ENCODE measurements at regions not wholly inside any gene's neighbourhood (a gene's known extent, or its start where the extent isn't known, plus 50 kb on each side); places are given as distances from the start of the nearest gene placed in this dataset.

DNA sequence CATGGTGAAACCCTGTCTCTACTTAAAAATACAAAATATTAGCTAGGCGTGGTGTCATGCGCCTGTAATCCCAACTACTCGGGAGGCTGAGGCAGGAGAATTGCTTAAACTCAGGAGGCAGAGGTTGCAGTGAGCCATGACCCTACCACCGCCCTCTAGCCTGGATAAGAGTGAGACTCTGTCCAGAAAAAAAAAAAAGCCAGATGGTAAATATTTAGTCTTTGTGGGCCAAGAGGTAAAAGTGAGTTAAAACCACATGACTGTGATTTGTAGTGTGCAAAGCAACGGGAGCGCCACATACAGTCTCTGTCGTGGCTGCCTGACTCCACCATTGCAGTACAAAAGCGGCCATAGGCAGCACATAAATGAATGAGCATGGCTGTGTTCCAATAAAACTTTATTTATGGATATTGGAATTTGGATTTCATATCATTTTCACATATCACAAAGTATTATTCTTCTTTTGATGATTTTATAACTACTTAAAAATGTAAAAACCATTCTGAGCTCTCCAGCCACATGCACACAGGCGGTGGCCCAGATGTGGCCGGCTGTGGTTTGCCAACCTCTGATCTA, 51.8 kb upstream of the CASZ1 start:
- Histone ChIP-seq H3K27ac (no peak overlapping the region), H3K9ac (no peak overlapping the region), H2AFZ (no peak overlapping the region), H3K9me3 (ENCODE audit: low read depth) (no peaks in the 10 kb centered on the region), H4K20me1 (ENCODE audit: insufficient read depth) (no peaks in the 10 kb centered on the region), H3K9me2 (ENCODE audit: insufficient read depth) (no peaks in the 10 kb centered on the region), H3K4me3 (no peak overlapping the region), H3F3A (ENCODE audit: insufficient read depth) (no peaks in the 10 kb centered on the region), H3K27me3 (replicated peaks; ENCODE audit: insufficient read depth) (peaks cover 18% of the 10 kb centered on the region; the same call in 1 of the 2 replicates), H3K4me2 (ENCODE audit: unreplicated experiment) (no peak overlapping the region), H3K79me2 (ENCODE audit: insufficient read depth) (no peaks in the 10 kb centered on the region), H3K36me3 (ENCODE audit: low read depth) (no peaks in the 10 kb centered on the region), H3K4me1 (ENCODE audit: insufficient read depth) (no peaks in the 10 kb centered on the region)
- WGBS, 2 experiments (ENCODE audit: low coverage in 1 of 2, low lambda C conversion rate in 2 of 2, missing lambda C conversion rate in 2 of 2), result 82 to 85% methylated on average over 10 of the region's 10 CpGs
- TF ChIP-seq EZH2phosphoT487 (IDR thresholded peaks at IDR 0.05; ENCODE audit: insufficient read depth, low read depth), result no peak
- in situ Hi-C loops (cut with MboI), result no loop called here
- DNase-seq, result no peak

- no peak overlapping the region for H3K4me3 ChIP-seq
- no peak overlapping the region for H3K27ac ChIP-seq
- TF ChIP-seq EZH2 (IDR thresholded peaks at IDR 0.05; ENCODE audit: insufficient read depth, poor library complexity, severe bottlenecking), result no peak
- TF ChIP-seq EZH2phosphoT487 (IDR thresholded peaks at IDR 0.05; ENCODE audit: insufficient read depth, low read depth), result no peak
- H3K36me3 ChIP-seq (ENCODE audit: low read depth), result no peaks in the 10 kb centered on the region
- H2AFZ ChIP-seq, result no peak overlapping the region
- no peaks in the 10 kb centered on the region for H3F3A ChIP-seq (ENCODE audit: insufficient read depth)
- WGBS, 2 experiments (ENCODE audit: low coverage in 1 of 2, low lambda C conversion rate in 2 of 2, missing lambda C conversion rate in 2 of 2), result 63 to 66% methylated on average over 6 to 7 of the region's 7 CpGs
- H3K9me3 ChIP-seq (ENCODE audit: low read depth), result no peaks in the 10 kb centered on the region
- H3K79me2 ChIP-seq (ENCODE audit: insufficient read depth), result no peaks in the 10 kb centered on the region
- H3K4me2 ChIP-seq (ENCODE audit: unreplicated experiment), result no peak overlapping the region
- no peak overlapping the region for H3K9ac ChIP-seq
- H3K27me3 ChIP-seq (replicated peaks; ENCODE audit: insufficient read depth), result peaks cover 18% of the 10 kb centered on the region; the same call in 1 of the 2 replicates
- H3K4me1 ChIP-seq (ENCODE audit: insufficient read depth), result no peaks in the 10 kb centered on the region
- DNase-seq, result no peak
- no peaks in the 10 kb centered on the region for H4K20me1 ChIP-seq (ENCODE audit: insufficient read depth)
- in situ Hi-C loops (cut with MboI), result no loop called here
- no peaks in the 10 kb centered on the region for H3K9me2 ChIP-seq (ENCODE audit: insufficient read depth)
Observed at GRCh38 chr1:10850026-10850425, 53.6 kb upstream of the CASZ1 start.

DNA sequence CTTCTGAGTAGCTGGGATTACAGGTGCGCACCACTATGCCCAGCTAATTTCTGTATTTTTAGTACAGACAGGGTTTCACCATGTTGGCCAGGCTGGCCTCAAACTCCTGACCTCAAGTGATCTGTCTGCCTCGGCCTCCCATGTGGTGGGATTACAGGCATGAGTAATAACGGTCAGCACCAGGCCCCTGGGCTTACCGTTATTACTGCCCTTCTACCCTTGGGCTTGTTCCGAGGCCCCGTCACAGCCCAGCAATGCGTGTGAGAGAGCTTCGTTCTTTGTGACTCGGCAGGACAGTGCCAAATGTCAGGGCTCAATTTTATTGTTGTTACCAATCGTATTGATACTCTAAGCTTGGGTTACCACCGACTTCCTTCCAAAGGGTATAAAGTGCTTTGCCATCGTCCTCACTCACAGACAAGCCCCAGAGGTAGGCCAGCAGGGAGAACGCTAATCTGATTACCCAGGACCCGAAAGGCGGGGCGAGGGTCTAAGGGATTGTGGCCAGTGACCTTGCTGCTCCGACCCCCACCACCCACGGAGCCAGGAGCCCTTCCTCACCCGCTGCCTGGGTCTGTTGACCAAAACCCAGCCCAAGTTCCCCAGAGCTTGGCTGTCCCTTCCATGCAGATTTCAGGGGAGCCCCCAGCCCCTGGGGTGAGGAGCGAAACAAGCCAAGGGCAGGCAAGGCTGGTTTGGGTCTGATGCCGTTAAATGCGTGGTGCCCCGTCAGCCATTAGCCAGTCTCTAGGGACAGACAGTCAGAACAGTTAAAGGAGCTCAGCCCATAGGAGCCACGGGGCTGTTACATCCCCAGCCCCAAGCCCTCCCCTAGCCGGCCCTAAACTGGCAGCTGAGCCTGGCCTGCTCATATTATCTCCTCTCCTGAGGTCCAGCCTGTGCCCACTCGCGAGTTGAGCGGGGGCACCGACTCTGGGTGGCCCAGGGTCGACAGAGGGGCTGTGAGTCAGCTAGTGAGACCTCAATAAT, 54.9 kb upstream of the CASZ1 start:
- in situ Hi-C loops (cut with MboI), result no loop called here
- no peak for TF ChIP-seq EZH2 (IDR thresholded peaks at IDR 0.05; ENCODE audit: insufficient read depth, poor library complexity, severe bottlenecking)
- TF ChIP-seq EZH2phosphoT487 (IDR thresholded peaks at IDR 0.05; ENCODE audit: insufficient read depth, low read depth), result no peak

GRCh38 chr1:10852018-10852417, 55.6 kb upstream of the CASZ1 start:
- H3K9me2 ChIP-seq (ENCODE audit: insufficient read depth), result no peaks in the 10 kb centered on the region
- TF ChIP-seq EZH2phosphoT487 (IDR thresholded peaks at IDR 0.05; ENCODE audit: insufficient read depth, low read depth) (no peak), EZH2 (IDR thresholded peaks at IDR 0.05; ENCODE audit: insufficient read depth, poor library complexity, severe bottlenecking) (no peak)
- H3K9me3 ChIP-seq (ENCODE audit: low read depth), result no peaks in the 10 kb centered on the region
- H3K4me2 ChIP-seq (ENCODE audit: unreplicated experiment), result no peak overlapping the region
- H3K27me3 ChIP-seq (replicated peaks; ENCODE audit: insufficient read depth), result peaks cover 18% of the 10 kb centered on the region; the same call in 1 of the 2 replicates
- H2AFZ ChIP-seq, result no peak overlapping the region
- H3K79me2 ChIP-seq (ENCODE audit: insufficient read depth), result no peaks in the 10 kb centered on the region
- 63% methylated on average over 8 of the region's 8 CpGs for WGBS, 2 experiments (ENCODE audit: low coverage in 1 of 2, low lambda C conversion rate in 2 of 2, missing lambda C conversion rate in 2 of 2)
- H4K20me1 ChIP-seq (ENCODE audit: insufficient read depth), result no peaks in the 10 kb centered on the region
- H3K4me1 ChIP-seq (ENCODE audit: insufficient read depth), result no peaks in the 10 kb centered on the region
- H3F3A ChIP-seq (ENCODE audit: insufficient read depth), result no peaks in the 10 kb centered on the region
- no peak overlapping the region for H3K27ac ChIP-seq
- no peaks in the 10 kb centered on the region for H3K36me3 ChIP-seq (ENCODE audit: low read depth)
- no peak for DNase-seq
- no peak overlapping the region for H3K4me3 ChIP-seq
- in situ Hi-C loops (cut with MboI), result no loop called here
- H3K9ac ChIP-seq, result no peak overlapping the region

More for the DNA sequence above, 54.9 kb upstream of the CASZ1 start:
- WGBS, 2 experiments (ENCODE audit: low coverage in 1 of 2, low lambda C conversion rate in 2 of 2, missing lambda C conversion rate in 2 of 2), result 60% methylated on average over 30 of the region's 30 CpGs
- Histone ChIP-seq H3K9ac (no peak overlapping the region), H3K27ac (no peak overlapping the region), H3K9me3 (ENCODE audit: low read depth) (no peaks in the 10 kb centered on the region), H3K36me3 (ENCODE audit: low read depth) (no peaks in the 10 kb centered on the region), H3K27me3 (replicated peaks; ENCODE audit: insufficient read depth) (peaks cover 18% of the 10 kb centered on the region; the same call in 1 of the 2 replicates), H3K4me2 (ENCODE audit: unreplicated experiment) (no peak overlapping the region), H3K4me3 (no peak overlapping the region), H3K79me2 (ENCODE audit: insufficient read depth) (no peaks in the 10 kb centered on the region), H3F3A (ENCODE audit: insufficient read depth) (no peaks in the 10 kb centered on the region), H2AFZ (no peak overlapping the region), H3K9me2 (ENCODE audit: insufficient read depth) (no peaks in the 10 kb centered on the region), H4K20me1 (ENCODE audit: insufficient read depth) (no peaks in the 10 kb centered on the region), H3K4me1 (ENCODE audit: insufficient read depth) (no peaks in the 10 kb centered on the region)
- no peak for DNase-seq
